Astrocyte (in vitro differentiated cells and primary cell): ENCODE measurements at regions not wholly inside any gene's neighbourhood (a gene's known extent, or its start where the extent isn't known, plus 50 kb on each side); places are given as distances from the start of the nearest gene placed in this dataset.
A peak's percentile ranks its signal among the peaks of the same experiment; 100 is the strongest.

Experiments
- DNase-seq: peaks from one replicate; pipeline ENCODE4 v3.0.0-alpha.2; 2010; ENCODE audit warnings: low read depth
- FAIRE-seq: peaks from 2 replicates; lab custom pipeline; 2011; peaks lifted over from hg19 to GRCh38; lab: Jason Lieb, UNC
- H2AFZ ChIP-seq: 2 replicates; pipeline ENCODE4 v1.6.0; 2012; ENCODE audit warnings: low read depth, low read length, inconsistent platforms
- H3K27ac ChIP-seq: 2 replicates; pipeline ENCODE4 v1.5.1; 2011; ENCODE audit warnings: low read depth, low read length, inconsistent platforms
- H3K27me3 ChIP-seq: 2 replicates; pipeline ENCODE4 v1.6.0; 2011; ENCODE audit warnings: low read length, inconsistent platforms; ENCODE audit not compliant: insufficient read depth
- H3K36me3 ChIP-seq: 2 replicates; pipeline ENCODE4 v1.5.1; 2011; ENCODE audit warnings: low read length, inconsistent platforms; ENCODE audit not compliant: insufficient read depth
- H3K4me1 ChIP-seq: 2 replicates; pipeline ENCODE4 v1.5.1; 2011; ENCODE audit warnings: low read length, inconsistent platforms; ENCODE audit not compliant: insufficient read depth
- H3K4me2 ChIP-seq: 2 replicates; pipeline ENCODE4 v1.6.0; 2012; ENCODE audit warnings: low read length, inconsistent platforms
- H3K4me3 ChIP-seq: 2 replicates; pipeline ENCODE4 v1.5.1; 2011; ENCODE audit warnings: low read depth, mild to moderate bottlenecking, low read length, inconsistent platforms; ENCODE audit not compliant: insufficient read depth
- H3K79me2 ChIP-seq: 2 replicates; pipeline ENCODE4 v1.6.0; 2012; ENCODE audit warnings: mild to moderate bottlenecking, low read length, inconsistent platforms; ENCODE audit not compliant: insufficient read depth
- H3K9ac ChIP-seq: 2 replicates; pipeline ENCODE4 v1.6.0; 2012; ENCODE audit warnings: mild to moderate bottlenecking, low read length, inconsistent platforms
- H3K9me3 ChIP-seq: 2 replicates; pipeline ENCODE4 v1.5.1; 2012; ENCODE audit warnings: low read depth, mild to moderate bottlenecking, low read length, inconsistent platforms; ENCODE audit not compliant: insufficient read depth
- H4K20me1 ChIP-seq: 2 replicates; pipeline ENCODE4 v1.6.0; 2012; ENCODE audit warnings: low read length, inconsistent platforms; ENCODE audit not compliant: insufficient read depth
- H3K27ac Mint-ChIP-seq: one replicate; pipeline ENCODE4 v1.8.0; 2021; ENCODE audit warnings: mild to moderate bottlenecking, mixed read lengths; ENCODE audit not compliant: unreplicated experiment
- H3K27me3 Mint-ChIP-seq: one replicate; pipeline ENCODE4 v1.8.0; 2021; ENCODE audit warnings: low read depth, mixed read lengths; ENCODE audit not compliant: unreplicated experiment
- H3K36me3 Mint-ChIP-seq: one replicate; pipeline ENCODE4 v1.8.0; 2021; ENCODE audit warnings: low read depth, mixed read lengths; ENCODE audit not compliant: unreplicated experiment
- H3K4me1 Mint-ChIP-seq: one replicate; pipeline ENCODE4 v1.8.0; 2021; ENCODE audit warnings: low read depth, mixed read lengths; ENCODE audit not compliant: unreplicated experiment
- H3K4me3 Mint-ChIP-seq: one replicate; pipeline ENCODE4 v1.8.0; 2021; ENCODE audit warnings: mild to moderate bottlenecking, moderate library complexity, mixed read lengths; ENCODE audit not compliant: unreplicated experiment
- H3K9me3 Mint-ChIP-seq: one replicate; pipeline ENCODE4 v1.8.0; 2021; ENCODE audit warnings: mild to moderate bottlenecking, mixed read lengths; ENCODE audit not compliant: unreplicated experiment
- EZH2 ChIP-seq: IDR thresholded peaks from 2 replicates; pipeline ENCODE4 v1.6.1; 2012; ENCODE audit warnings: mild to moderate bottlenecking, low read length, inconsistent platforms; ENCODE audit not compliant: insufficient read depth
- TF ChIP-seq, protein P1 (sequence below): IDR thresholded peaks from 2 replicates; pipeline ENCODE4 v1.5.1; 2011; ENCODE audit warnings: low read depth, mild to moderate bottlenecking, inconsistent platforms, low read length, moderate library complexity; ENCODE audit not compliant: insufficient read depth

DNA sequence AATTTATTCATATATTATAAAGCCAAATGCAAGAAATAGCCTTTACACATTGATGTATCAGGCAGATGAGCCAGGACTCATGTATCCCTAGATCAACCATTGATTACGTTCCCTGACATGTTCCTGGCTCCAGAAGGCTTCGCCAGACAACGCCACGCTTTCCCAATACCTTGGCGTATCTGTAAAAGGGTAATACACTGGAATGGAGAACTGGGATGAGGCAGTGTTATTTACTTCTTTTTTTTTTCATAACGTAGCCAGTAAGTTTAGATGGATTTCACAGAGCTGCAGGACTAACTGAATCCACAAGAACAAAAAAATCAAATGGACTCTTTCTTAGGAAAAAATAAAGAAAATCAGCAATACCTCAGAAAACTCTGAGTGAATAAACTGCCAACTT, 588.1 kb upstream of the SEMA3D start:
- Mint-ChIP-seq H3K27me3 (no peaks in the 10 kb centered on the region), H3K9me3 (no peaks in the 10 kb centered on the region), H3K36me3 (no peaks in the 10 kb centered on the region), H3K4me1 (peaks cover 13% of the 10 kb centered on the region), H3K27ac (no peak overlapping the region), H3K4me3 (no peak overlapping the region)
- H3K4me2 ChIP-seq: no peak overlapping the region
- H3K36me3 ChIP-seq: no peaks in the 10 kb centered on the region
- DNase-seq: no peak
- no peak overlapping the region for H3K4me3 ChIP-seq
- H3K9me3 ChIP-seq: no peaks in the 10 kb centered on the region
- no peaks in the 10 kb centered on the region for H3K79me2 ChIP-seq
- no peak overlapping the region for H3K27ac ChIP-seq
- H3K27me3 ChIP-seq: no peaks in the 10 kb centered on the region
- H3K9ac ChIP-seq: no peak overlapping the region
- peaks cover 5% of the 10 kb centered on the region for H3K4me1 ChIP-seq
- no peak for TF ChIP-seq EZH2
- TF ChIP-seq, protein P1, sequence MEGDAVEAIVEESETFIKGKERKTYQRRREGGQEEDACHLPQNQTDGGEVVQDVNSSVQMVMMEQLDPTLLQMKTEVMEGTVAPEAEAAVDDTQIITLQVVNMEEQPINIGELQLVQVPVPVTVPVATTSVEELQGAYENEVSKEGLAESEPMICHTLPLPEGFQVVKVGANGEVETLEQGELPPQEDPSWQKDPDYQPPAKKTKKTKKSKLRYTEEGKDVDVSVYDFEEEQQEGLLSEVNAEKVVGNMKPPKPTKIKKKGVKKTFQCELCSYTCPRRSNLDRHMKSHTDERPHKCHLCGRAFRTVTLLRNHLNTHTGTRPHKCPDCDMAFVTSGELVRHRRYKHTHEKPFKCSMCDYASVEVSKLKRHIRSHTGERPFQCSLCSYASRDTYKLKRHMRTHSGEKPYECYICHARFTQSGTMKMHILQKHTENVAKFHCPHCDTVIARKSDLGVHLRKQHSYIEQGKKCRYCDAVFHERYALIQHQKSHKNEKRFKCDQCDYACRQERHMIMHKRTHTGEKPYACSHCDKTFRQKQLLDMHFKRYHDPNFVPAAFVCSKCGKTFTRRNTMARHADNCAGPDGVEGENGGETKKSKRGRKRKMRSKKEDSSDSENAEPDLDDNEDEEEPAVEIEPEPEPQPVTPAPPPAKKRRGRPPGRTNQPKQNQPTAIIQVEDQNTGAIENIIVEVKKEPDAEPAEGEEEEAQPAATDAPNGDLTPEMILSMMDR: no peak
- no peak for FAIRE-seq
- H2AFZ ChIP-seq: no peak overlapping the region
- H4K20me1 ChIP-seq: no peaks in the 10 kb centered on the region

GRCh38 chr7:85773116-85773728, 586.4 kb upstream of the SEMA3D start:
- H3K36me3 ChIP-seq: no peaks in the 10 kb centered on the region
- peaks cover 13% of the 10 kb centered on the region for H3K4me1 Mint-ChIP-seq
- peak overlapping the region; percentile 7 for H3K4me3 Mint-ChIP-seq
- no peaks in the 10 kb centered on the region for H3K9me3 ChIP-seq
- H4K20me1 ChIP-seq: no peaks in the 10 kb centered on the region
- peak overlapping the region; percentile 56 for H3K4me2 ChIP-seq
- H3K4me1 ChIP-seq: peaks cover 5% of the 10 kb centered on the region
- no peaks in the 10 kb centered on the region for H3K79me2 ChIP-seq
- H3K27me3 ChIP-seq: no peaks in the 10 kb centered on the region
- H3K36me3 Mint-ChIP-seq: no peaks in the 10 kb centered on the region
- TF ChIP-seq EZH2: no peak
- TF ChIP-seq, protein P1: no peak
- DNase-seq: peak; percentile 64
- no peak overlapping the region for H3K9ac ChIP-seq
- no peak overlapping the region for H2AFZ ChIP-seq
- no peak overlapping the region for H3K27ac ChIP-seq
- no peaks in the 10 kb centered on the region for H3K9me3 Mint-ChIP-seq
- FAIRE-seq: peak; percentile 50
- H3K27me3 Mint-ChIP-seq: no peaks in the 10 kb centered on the region
- peak overlapping the region; percentile 84 for H3K27ac Mint-ChIP-seq
- H3K4me3 ChIP-seq: no peak overlapping the region

- Histone ChIP-seq H3K27ac (no peak overlapping the region), H3K27me3 (no peaks in the 10 kb centered on the region), H4K20me1 (no peaks in the 10 kb centered on the region), H3K36me3 (no peaks in the 10 kb centered on the region), H3K4me2 (no peak overlapping the region), H3K4me1 (peaks cover 5% of the 10 kb centered on the region), H3K9me3 (no peaks in the 10 kb centered on the region), H3K4me3 (no peak overlapping the region), H2AFZ (no peak overlapping the region), H3K9ac (no peak overlapping the region), H3K79me2 (no peaks in the 10 kb centered on the region)
- Mint-ChIP-seq H3K27me3 (no peaks in the 10 kb centered on the region), H3K4me1 (peaks cover 13% of the 10 kb centered on the region), H3K27ac (no peak overlapping the region), H3K4me3 (no peak overlapping the region), H3K9me3 (no peaks in the 10 kb centered on the region), H3K36me3 (no peaks in the 10 kb centered on the region)
- FAIRE-seq (no peak), DNase-seq (no peak)
- no peak for TF ChIP-seq EZH2
These were observed 584.7 kb upstream of the SEMA3D start for GRCh38 chr7:85771516-85771915.
